ENCODE measurements at regions not wholly inside any gene's neighbourhood (a gene's known extent, or its start where the extent isn't known, plus 50 kb on each side); places are given as distances from the start of the nearest gene placed in this dataset.

DNA sequence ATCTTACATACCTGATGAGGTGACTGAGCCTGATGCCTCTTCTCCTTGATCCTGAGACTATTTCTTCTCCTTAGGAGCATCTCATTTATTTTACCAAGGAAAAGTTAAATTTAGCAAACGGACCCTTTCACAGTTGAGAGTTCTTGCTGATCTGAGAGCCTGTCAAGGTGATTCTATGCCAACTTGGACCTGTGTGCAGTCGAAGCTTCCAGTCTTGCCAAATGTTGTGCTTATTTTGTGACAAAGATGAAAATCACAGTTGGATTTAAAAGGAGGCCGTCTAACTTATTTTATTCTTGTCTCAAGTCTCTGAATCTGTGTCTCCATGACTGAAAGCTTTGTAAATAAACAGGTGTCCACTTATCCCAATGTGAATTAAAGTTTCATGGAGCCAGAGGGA lies 296.3 kb upstream of the EPHA3 start:
- TF ChIP-seq POLR2AphosphoS5 (IDR thresholded peaks at IDR 0.05), result no peak
- TF ChIP-seq EP300 (IDR thresholded peaks at IDR 0.05), result no peak
- TF ChIP-seq, protein P1, sequence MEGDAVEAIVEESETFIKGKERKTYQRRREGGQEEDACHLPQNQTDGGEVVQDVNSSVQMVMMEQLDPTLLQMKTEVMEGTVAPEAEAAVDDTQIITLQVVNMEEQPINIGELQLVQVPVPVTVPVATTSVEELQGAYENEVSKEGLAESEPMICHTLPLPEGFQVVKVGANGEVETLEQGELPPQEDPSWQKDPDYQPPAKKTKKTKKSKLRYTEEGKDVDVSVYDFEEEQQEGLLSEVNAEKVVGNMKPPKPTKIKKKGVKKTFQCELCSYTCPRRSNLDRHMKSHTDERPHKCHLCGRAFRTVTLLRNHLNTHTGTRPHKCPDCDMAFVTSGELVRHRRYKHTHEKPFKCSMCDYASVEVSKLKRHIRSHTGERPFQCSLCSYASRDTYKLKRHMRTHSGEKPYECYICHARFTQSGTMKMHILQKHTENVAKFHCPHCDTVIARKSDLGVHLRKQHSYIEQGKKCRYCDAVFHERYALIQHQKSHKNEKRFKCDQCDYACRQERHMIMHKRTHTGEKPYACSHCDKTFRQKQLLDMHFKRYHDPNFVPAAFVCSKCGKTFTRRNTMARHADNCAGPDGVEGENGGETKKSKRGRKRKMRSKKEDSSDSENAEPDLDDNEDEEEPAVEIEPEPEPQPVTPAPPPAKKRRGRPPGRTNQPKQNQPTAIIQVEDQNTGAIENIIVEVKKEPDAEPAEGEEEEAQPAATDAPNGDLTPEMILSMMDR (IDR thresholded peaks at IDR 0.05), result no peak
- no peak for TF ChIP-seq POLR2A (IDR thresholded peaks at IDR 0.05)
- Histone ChIP-seq H3K4me1 (peaks cover 0 to 13% (median 12%) of the 10 kb centered on the region in 4 donors), H3K4me3 (no peak overlapping the region), H3K36me3 (no peaks in the 10 kb centered on the region), H3K9me3 (no peaks in the 10 kb centered on the region), H3K27ac (no peak overlapping the region), H3K27me3 (no peaks in the 10 kb centered on the region)
- intact Hi-C loops (cut with DNase I), result no loop called here
- no peak for DNase-seq
- WGBS, 2 donors, result 66 to 85% methylated on average over 3 of the region's 3 CpGs

DNA sequence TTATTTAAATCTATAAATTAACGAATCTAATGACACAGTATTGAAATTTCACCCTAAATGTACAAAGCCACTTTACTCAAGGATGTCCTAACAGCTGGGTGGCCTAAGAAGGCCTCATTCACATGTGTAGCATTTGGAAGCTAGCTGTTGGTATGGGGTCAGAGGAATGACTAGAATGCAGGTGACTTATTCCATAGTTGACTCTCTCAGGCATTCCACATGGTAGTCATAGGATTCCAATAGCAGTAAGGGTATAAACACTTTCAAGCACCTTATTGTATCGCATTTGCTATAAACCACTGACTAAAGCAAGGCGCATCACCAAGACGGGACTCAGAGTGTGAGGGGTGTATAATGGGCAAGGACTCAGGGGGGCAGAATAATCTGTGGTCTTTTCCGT lies 294.8 kb upstream of the EPHA3 start:
- Histone ChIP-seq H3K4me1 (peaks cover 0 to 13% (median 12%) of the 10 kb centered on the region in 4 donors), H3K27me3 (no peaks in the 10 kb centered on the region), H3K9me3 (no peaks in the 10 kb centered on the region), H3K4me3 (no peak overlapping the region), H3K27ac (no peak overlapping the region), H3K36me3 (no peaks in the 10 kb centered on the region)
- DNase-seq, result no peak
- TF ChIP-seq, protein P1 (IDR thresholded peaks at IDR 0.05), result no peak
- TF ChIP-seq EP300 (IDR thresholded peaks at IDR 0.05) (no peak), POLR2AphosphoS5 (IDR thresholded peaks at IDR 0.05) (no peak), POLR2A (IDR thresholded peaks at IDR 0.05) (no peak)
- intact Hi-C loops (cut with DNase I), result no loop called here
- 82 to 89% methylated on average over 5 of the region's 5 CpGs for WGBS, 2 donors

DNA sequence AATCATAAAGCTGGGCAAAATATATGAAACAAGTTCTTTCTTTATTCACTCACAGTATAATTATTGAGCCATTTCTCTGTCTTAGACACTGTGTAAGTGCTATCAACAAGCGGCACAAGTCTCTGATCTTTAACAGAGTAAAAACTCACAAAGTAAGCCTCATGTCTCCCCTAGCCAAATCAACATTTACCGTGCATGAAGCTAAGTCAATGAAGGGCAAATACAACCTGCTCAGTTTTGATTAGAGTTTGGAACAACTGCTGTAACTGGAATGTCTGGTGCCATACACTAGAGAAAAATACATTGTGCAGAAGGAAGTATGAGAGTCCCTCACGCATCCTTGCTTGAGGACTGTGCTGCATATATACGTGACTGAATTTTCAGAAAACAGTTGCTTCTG lies 291.0 kb upstream of the EPHA3 start:
- Histone ChIP-seq H3K27me3 (no peaks in the 10 kb centered on the region), H3K9me3 (peaks cover 0 to 3% (median 0%) of the 10 kb centered on the region in 4 donors), H3K27ac (no peak overlapping the region), H3K4me1 (peaks cover 0 to 4% (median 0%) of the 10 kb centered on the region in 4 donors), H3K4me3 (no peak overlapping the region), H3K36me3 (no peaks in the 10 kb centered on the region)
- TF ChIP-seq POLR2A (IDR thresholded peaks at IDR 0.05) (no peak), POLR2AphosphoS5 (IDR thresholded peaks at IDR 0.05) (no peak), EP300 (IDR thresholded peaks at IDR 0.05) (no peak)
- TF ChIP-seq, protein P1 (IDR thresholded peaks at IDR 0.05), result no peak
- no peak for DNase-seq
- WGBS, 2 donors, result 73 to 89% methylated on average over 4 of the region's 4 CpGs
- intact Hi-C loops (cut with DNase I), result no loop called here

DNA sequence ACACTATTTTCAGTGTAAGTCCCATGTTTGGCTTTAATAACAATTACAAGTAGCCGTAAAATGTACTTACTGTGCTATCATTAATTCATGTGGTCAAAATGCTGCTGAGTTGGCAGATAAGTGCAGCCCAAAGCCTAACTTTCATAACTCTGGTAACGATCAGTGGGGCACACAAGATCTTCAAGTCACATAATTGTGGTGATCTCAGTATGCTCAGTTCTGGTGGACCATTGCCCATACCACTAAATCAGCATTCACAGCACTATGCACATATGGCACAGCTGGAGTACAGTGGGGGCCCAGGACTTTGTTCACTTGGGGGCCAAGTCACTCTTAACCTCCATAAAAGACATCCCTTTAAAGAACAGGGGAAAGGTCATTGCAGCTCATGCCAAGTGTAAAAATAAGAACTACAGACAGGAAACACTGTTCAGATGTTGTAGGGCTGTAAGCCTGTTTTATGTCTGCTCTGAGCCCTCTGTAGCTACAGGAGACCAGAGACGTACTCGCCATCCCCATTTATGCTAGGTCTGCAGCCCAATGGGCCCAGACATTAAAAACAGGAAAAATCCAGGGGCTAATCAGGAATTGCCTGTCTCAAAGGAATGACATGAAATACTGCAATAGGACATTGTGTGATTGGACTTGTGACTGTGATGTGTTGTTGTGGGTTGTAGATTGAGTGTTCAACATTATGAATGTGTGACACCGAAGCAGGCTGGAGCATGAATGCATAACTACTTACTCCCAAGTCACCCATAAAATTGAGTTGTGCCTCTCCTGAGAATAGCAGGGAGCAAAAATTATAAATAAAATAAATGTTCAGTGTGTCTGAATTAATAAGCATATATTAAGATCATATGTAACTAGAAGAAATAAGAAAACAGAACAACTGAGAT lies 282.5 kb upstream of the EPHA3 start:
- Histone ChIP-seq H3K4me1 (peaks cover 0 to 18% (median 10%) of the 10 kb centered on the region in 4 donors), H3K27ac (peak overlapping the region in 1 of 4 donors; percentile 29), H3K36me3 (no peaks in the 10 kb centered on the region), H3K27me3 (no peaks in the 10 kb centered on the region), H3K4me3 (no peak overlapping the region), H3K9me3 (peaks cover 0 to 3% (median 0%) of the 10 kb centered on the region in 4 donors)
- 80 to 86% methylated on average over 5 of the region's 5 CpGs for WGBS, 2 donors
- TF ChIP-seq, protein P1 (IDR thresholded peaks at IDR 0.05), result no peak
- peak; percentile 71 to 92 (median 78) for TF ChIP-seq POLR2AphosphoS5 (IDR thresholded peaks at IDR 0.05)
- TF ChIP-seq EP300 (IDR thresholded peaks at IDR 0.05), result no peak
- DNase-seq, result no peak
- intact Hi-C loops (cut with DNase I), result no loop called here
